HFFc6 (cell line): ENCODE measurements at regions not wholly inside any gene's neighbourhood (a gene's known extent, or its start where the extent isn't known, plus 50 kb on each side); places are given as distances from the start of the nearest gene placed in this dataset.

Experiments used
- DNase-seq: peaks from one replicate; pipeline ENCODE4 v3.0.0-alpha.2; 2018
- H3K27ac Mint-ChIP-seq: 2 replicates; pipeline ENCODE4 v1.8.0; 2020; ENCODE audit warnings: mild to moderate bottlenecking, mixed read lengths
- H3K27me3 Mint-ChIP-seq: 2 replicates; pipeline ENCODE4 v1.8.0; 2021; ENCODE audit warnings: mild to moderate bottlenecking, moderate library complexity, mixed read lengths; ENCODE audit not compliant: insufficient read depth
- H3K36me3 Mint-ChIP-seq: 2 replicates; pipeline ENCODE4 v1.8.0; 2021; ENCODE audit warnings: low read depth, mixed read lengths
- H3K4me1 Mint-ChIP-seq: 2 replicates; pipeline ENCODE4 v1.8.0; 2020; ENCODE audit warnings: low read depth, mixed read lengths
- H3K4me3 Mint-ChIP-seq: 2 replicates; pipeline ENCODE4 v1.8.0; 2020; ENCODE audit warnings: mild to moderate bottlenecking, moderate library complexity, mixed read lengths
- H3K9me3 Mint-ChIP-seq: 2 replicates; pipeline ENCODE4 v1.8.0; 2020; ENCODE audit warnings: mild to moderate bottlenecking, mixed read lengths
- CTCF ChIP-seq: fragments of 200-600 bp; sonication (generic); IDR thresholded peaks from 2 replicates; pipeline ENCODE4 v1.5.0; 2021; ENCODE audit warnings: antibody characterized with exemption, mild to moderate bottlenecking

DNA sequence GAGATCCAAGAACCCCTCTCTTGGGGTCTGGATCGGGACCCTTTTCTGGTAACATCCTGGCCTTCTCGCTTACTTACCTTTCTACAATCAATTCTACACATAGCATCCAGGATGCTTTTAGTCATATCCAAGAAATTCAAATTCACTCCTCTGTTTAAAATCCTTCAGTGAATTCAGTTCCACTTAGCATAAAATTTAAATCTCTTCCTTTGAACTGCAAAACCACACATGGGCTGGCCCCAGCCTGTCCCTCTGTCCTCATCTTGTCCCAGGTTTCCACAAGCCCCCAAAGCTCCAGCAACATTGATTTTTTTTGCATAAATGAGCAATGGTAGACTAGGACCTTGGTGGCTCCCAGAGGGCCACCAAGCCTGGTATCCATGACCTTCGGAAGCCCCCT is 96.4 kb upstream of the C16orf82 start:
- Mint-ChIP-seq H3K9me3 (no peaks in the 10 kb centered on the region), H3K36me3 (no peaks in the 10 kb centered on the region)
- no peak for TF ChIP-seq CTCF

GRCh38 chr16:26976873-26977272 is 89.9 kb upstream of the C16orf82 start:
- peaks cover 12% of the 10 kb centered on the region for H3K27me3 Mint-ChIP-seq
- H3K36me3 Mint-ChIP-seq, result no peaks in the 10 kb centered on the region
- H3K4me3 Mint-ChIP-seq, result no peak overlapping the region
- H3K4me1 Mint-ChIP-seq, result peaks cover 23% of the 10 kb centered on the region
- TF ChIP-seq CTCF, result no peak
- H3K9me3 Mint-ChIP-seq, result no peaks in the 10 kb centered on the region
- no peak overlapping the region for H3K27ac Mint-ChIP-seq
- DNase-seq, result no peak

More for the DNA sequence above, 96.4 kb upstream of the C16orf82 start:
- no peak for DNase-seq
- H3K27me3 Mint-ChIP-seq, result peaks cover 9% of the 10 kb centered on the region
- no peak overlapping the region for H3K27ac Mint-ChIP-seq
- H3K4me1 Mint-ChIP-seq, result no peaks in the 10 kb centered on the region
- H3K4me3 Mint-ChIP-seq, result no peak overlapping the region

DNA sequence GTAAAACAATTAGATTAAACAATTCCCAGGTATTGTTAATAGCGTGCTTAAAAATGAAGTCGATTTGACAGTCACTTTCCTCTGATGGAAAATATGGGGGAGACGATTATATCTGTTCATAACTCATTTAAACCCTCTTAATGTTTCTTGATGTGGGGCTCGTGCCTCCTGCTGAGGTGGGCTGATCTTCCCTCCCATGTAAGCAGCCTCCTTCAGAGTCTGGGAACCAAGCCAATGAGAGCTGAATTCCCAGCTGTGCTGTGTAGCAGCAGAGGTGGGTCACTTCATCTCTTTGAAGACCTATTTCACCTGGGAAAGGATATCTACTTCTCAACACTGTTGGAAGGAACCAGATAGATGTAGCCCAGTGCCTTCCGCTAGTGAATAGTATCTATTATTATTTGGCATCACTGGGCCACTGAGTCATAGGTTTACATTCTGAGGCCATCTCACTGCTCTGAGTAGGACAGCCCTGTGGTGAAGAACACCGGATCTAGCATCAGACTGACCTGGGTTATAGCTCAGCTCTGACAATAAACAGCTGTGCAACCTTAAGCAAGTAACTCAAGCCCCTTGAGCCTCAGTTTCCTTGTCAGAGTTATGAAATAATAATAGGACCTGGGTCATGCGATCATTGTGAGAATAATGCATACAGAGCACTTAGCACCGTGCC is 85.3 kb upstream of the C16orf82 start:
- Mint-ChIP-seq H3K4me1 (peaks cover 61% of the 10 kb centered on the region), H3K9me3 (peaks cover 4% of the 10 kb centered on the region; the same call in 1 of the 2 replicates), H3K4me3 (no peak overlapping the region), H3K36me3 (no peaks in the 10 kb centered on the region), H3K27ac (peak overlapping the region; percentile 38), H3K27me3 (peaks cover 5% of the 10 kb centered on the region; the same call in 1 of the 2 replicates)
- no peak for TF ChIP-seq CTCF
- DNase-seq, result peak; percentile 73

- Mint-ChIP-seq H3K27ac (no peak overlapping the region), H3K9me3 (peaks cover 4% of the 10 kb centered on the region; the same call in 1 of the 2 replicates), H3K27me3 (peaks cover 1% of the 10 kb centered on the region; the same call in 1 of the 2 replicates), H3K4me3 (no peak overlapping the region), H3K36me3 (no peaks in the 10 kb centered on the region), H3K4me1 (peaks cover 71% of the 10 kb centered on the region)
- DNase-seq, result no peak
- no peak for TF ChIP-seq CTCF
Observed at GRCh38 chr16:26982422-26982821, 84.3 kb upstream of the C16orf82 start.

DNA sequence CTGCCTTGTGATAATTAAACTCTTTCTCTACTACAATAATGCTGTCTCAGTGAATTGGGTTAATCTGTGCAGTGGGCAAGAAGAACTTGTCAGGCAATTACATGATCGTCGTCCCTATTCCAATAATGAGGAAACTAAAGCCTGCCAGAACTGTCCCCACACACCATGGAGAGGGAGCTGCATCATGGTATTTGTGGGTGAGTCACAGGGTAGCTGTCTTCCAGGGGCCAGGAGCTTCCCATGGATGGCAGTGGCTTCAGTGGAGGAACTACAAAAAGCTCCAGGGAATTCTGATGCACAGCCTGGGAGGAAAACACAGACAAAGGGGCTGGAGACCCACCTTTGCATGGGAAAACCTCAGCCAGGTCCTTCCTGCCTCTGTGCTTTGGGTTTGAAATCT is 83.3 kb upstream of the C16orf82 start:
- peaks cover 4% of the 10 kb centered on the region; the same call in 1 of the 2 replicates for H3K9me3 Mint-ChIP-seq
- peak; percentile 42 for DNase-seq
- no peak for TF ChIP-seq CTCF
- peaks cover 74% of the 10 kb centered on the region for H3K4me1 Mint-ChIP-seq
- peak overlapping the region; percentile 70 for H3K27ac Mint-ChIP-seq
- H3K4me3 Mint-ChIP-seq, result no peak overlapping the region; the same call in 1 of the 2 replicates
- no peaks in the 10 kb centered on the region for H3K27me3 Mint-ChIP-seq
- H3K36me3 Mint-ChIP-seq, result no peaks in the 10 kb centered on the region
